HEK293 (cell line): ENCODE measurements at regions not wholly inside any gene's neighbourhood (a gene's known extent, or its start where the extent isn't known, plus 50 kb on each side); places are given as distances from the start of the nearest gene placed in this dataset.
A peak's percentile ranks its signal among the peaks of the same experiment; 100 is the strongest.

Source experiments
- EGR2 ChIP-seq: fragments of 450-650 bp; formaldehyde crosslinking; IDR thresholded peaks from 2 replicates; pipeline ENCODE4 v1.5.1; 2016; ENCODE audit warnings: low read depth, missing biosample characterization, missing genetic modification characterization
- KLF8 ChIP-seq: fragments of 450-650 bp; formaldehyde crosslinking; IDR thresholded peaks from 2 replicates; pipeline ENCODE4 v1.5.1; 2016; ENCODE audit warnings: missing biosample characterization, missing genetic modification characterization
- KLF9 ChIP-seq: fragments of 450-650 bp; formaldehyde crosslinking; IDR thresholded peaks from 2 replicates; pipeline ENCODE4 v1.5.1; 2016; ENCODE audit warnings: missing biosample characterization, missing genetic modification characterization, low read depth
- MZF1 ChIP-seq: fragments of 450-650 bp; formaldehyde crosslinking; IDR thresholded peaks from 2 replicates; pipeline ENCODE4 v1.5.1; 2017; ENCODE audit warnings: missing biosample characterization, missing genetic modification characterization, borderline replicate concordance
- PRDM4 ChIP-seq: fragments of 450-650 bp; formaldehyde crosslinking; IDR thresholded peaks from 2 replicates; pipeline ENCODE4 v1.5.1; 2017; ENCODE audit warnings: missing biosample characterization, missing genetic modification characterization
- SALL2 ChIP-seq: fragments of 450-650 bp; formaldehyde crosslinking; IDR thresholded peaks from 2 replicates; pipeline ENCODE4 v1.5.0; 2017; ENCODE audit warnings: missing biosample characterization, mild to moderate bottlenecking, missing genetic modification characterization, borderline replicate concordance
- ZBTB6 ChIP-seq: fragments of 450-650 bp; formaldehyde crosslinking; IDR thresholded peaks from 2 replicates; pipeline ENCODE4 v1.5.1; 2017; ENCODE audit warnings: missing biosample characterization, missing genetic modification characterization
- ZFHX2 ChIP-seq: fragments of 450-650 bp; formaldehyde crosslinking; conservative IDR thresholded peaks from 2 replicates; pipeline ENCODE4 v1.5.1; 2016; ENCODE audit warnings: missing biosample characterization, missing genetic modification characterization
- ZIC2 ChIP-seq: fragments of 450-650 bp; formaldehyde crosslinking; IDR thresholded peaks from 2 replicates; pipeline ENCODE4 v1.5.1; 2016; ENCODE audit warnings: missing biosample characterization, missing genetic modification characterization
- ZNF16 ChIP-seq: fragments of 450-650 bp; formaldehyde crosslinking; IDR thresholded peaks from 2 replicates; pipeline ENCODE4 v1.5.1; 2016; ENCODE audit warnings: low read depth, missing biosample characterization, missing genetic modification characterization
- ZNF2 ChIP-seq: fragments of 450-650 bp; formaldehyde crosslinking; IDR thresholded peaks from 2 replicates; pipeline ENCODE4 v1.5.1; 2016; ENCODE audit warnings: missing biosample characterization, missing genetic modification characterization
- ZNF23 ChIP-seq: fragments of 450-650 bp; formaldehyde crosslinking; IDR thresholded peaks from 2 replicates; pipeline ENCODE4 v1.5.1; 2016; ENCODE audit warnings: missing biosample characterization, missing genetic modification characterization, borderline replicate concordance
- ZNF248 ChIP-seq: fragments of 450-650 bp; formaldehyde crosslinking; IDR thresholded peaks from 2 replicates; pipeline ENCODE4 v1.5.1; 2017; ENCODE audit warnings: missing biosample characterization, missing genetic modification characterization
- ZNF266 ChIP-seq: fragments of 450-650 bp; formaldehyde crosslinking; IDR thresholded peaks from 2 replicates; pipeline ENCODE4 v1.5.1; 2016; ENCODE audit warnings: missing biosample characterization, missing genetic modification characterization, low read depth
- ZNF324 ChIP-seq: fragments of 450-650 bp; formaldehyde crosslinking; IDR thresholded peaks from 2 replicates; pipeline ENCODE4 v1.5.1; 2016; ENCODE audit warnings: missing biosample characterization, missing genetic modification characterization
- ZNF341 ChIP-seq: fragments of 450-650 bp; formaldehyde crosslinking; IDR thresholded peaks from 2 replicates; pipeline ENCODE4; 2016; ENCODE audit warnings: low read depth, missing biosample characterization, missing genetic modification characterization
- ZNF513 ChIP-seq: fragments of 450-650 bp; IDR thresholded peaks from 2 replicates; pipeline ENCODE4 v1.5.1; 2018; ENCODE audit warnings: missing biosample characterization, missing genetic modification characterization
- ZNF530 ChIP-seq: fragments of 450-650 bp; formaldehyde crosslinking; IDR thresholded peaks from 2 replicates; pipeline ENCODE4 v1.5.1; 2016; ENCODE audit warnings: low read depth, missing biosample characterization, missing genetic modification characterization
- ZNF544 ChIP-seq: fragments of 450-650 bp; formaldehyde crosslinking; IDR thresholded peaks from 2 replicates; pipeline ENCODE4 v1.5.0; 2017; ENCODE audit warnings: missing biosample characterization, missing genetic modification characterization
- ZNF596 ChIP-seq: fragments of 450-650 bp; IDR thresholded peaks from 2 replicates; pipeline ENCODE4 v1.5.0; 2018; ENCODE audit warnings: missing biosample characterization, mild to moderate bottlenecking, missing genetic modification characterization, moderate library complexity
- ZNF623 ChIP-seq: fragments of 450-650 bp; formaldehyde crosslinking; IDR thresholded peaks from 2 replicates; pipeline ENCODE4 v1.5.1; 2016; ENCODE audit warnings: missing biosample characterization, missing genetic modification characterization
- ZNF629 ChIP-seq: fragments of 450-650 bp; formaldehyde crosslinking; IDR thresholded peaks from 2 replicates; pipeline ENCODE4 v1.5.1; 2017; ENCODE audit warnings: missing biosample characterization, missing genetic modification characterization
- ZNF639 ChIP-seq: fragments of 450-650 bp; formaldehyde crosslinking; IDR thresholded peaks from 2 replicates; pipeline ENCODE4 v1.5.1; 2016; ENCODE audit warnings: missing biosample characterization, missing genetic modification characterization
- ZNF654 ChIP-seq: fragments of 450-650 bp; formaldehyde crosslinking; IDR thresholded peaks from 2 replicates; pipeline ENCODE4 v1.5.1; 2016; ENCODE audit warnings: low read depth, missing biosample characterization, missing genetic modification characterization
- ZNF747 ChIP-seq: fragments of 450-650 bp; formaldehyde crosslinking; IDR thresholded peaks from 2 replicates; pipeline ENCODE4 v1.5.1; 2016; ENCODE audit warnings: missing biosample characterization, missing genetic modification characterization
- ZNF776 ChIP-seq: fragments of 450-650 bp; formaldehyde crosslinking; IDR thresholded peaks from 2 replicates; pipeline ENCODE4 v1.5.0; 2017; ENCODE audit warnings: missing biosample characterization, missing genetic modification characterization, borderline replicate concordance
- ZNF843 ChIP-seq: fragments of 450-650 bp; formaldehyde crosslinking; IDR thresholded peaks from 2 replicates; pipeline ENCODE4 v1.5.1; 2016; ENCODE audit warnings: missing biosample characterization, missing genetic modification characterization
- TF ChIP-seq, protein P1 (sequence below): fragments of 450-650 bp; formaldehyde crosslinking; conservative IDR thresholded peaks from 2 replicates; pipeline ENCODE4 v1.5.1; 2016; ENCODE audit warnings: low read depth, missing biosample characterization, missing genetic modification characterization

DNA sequence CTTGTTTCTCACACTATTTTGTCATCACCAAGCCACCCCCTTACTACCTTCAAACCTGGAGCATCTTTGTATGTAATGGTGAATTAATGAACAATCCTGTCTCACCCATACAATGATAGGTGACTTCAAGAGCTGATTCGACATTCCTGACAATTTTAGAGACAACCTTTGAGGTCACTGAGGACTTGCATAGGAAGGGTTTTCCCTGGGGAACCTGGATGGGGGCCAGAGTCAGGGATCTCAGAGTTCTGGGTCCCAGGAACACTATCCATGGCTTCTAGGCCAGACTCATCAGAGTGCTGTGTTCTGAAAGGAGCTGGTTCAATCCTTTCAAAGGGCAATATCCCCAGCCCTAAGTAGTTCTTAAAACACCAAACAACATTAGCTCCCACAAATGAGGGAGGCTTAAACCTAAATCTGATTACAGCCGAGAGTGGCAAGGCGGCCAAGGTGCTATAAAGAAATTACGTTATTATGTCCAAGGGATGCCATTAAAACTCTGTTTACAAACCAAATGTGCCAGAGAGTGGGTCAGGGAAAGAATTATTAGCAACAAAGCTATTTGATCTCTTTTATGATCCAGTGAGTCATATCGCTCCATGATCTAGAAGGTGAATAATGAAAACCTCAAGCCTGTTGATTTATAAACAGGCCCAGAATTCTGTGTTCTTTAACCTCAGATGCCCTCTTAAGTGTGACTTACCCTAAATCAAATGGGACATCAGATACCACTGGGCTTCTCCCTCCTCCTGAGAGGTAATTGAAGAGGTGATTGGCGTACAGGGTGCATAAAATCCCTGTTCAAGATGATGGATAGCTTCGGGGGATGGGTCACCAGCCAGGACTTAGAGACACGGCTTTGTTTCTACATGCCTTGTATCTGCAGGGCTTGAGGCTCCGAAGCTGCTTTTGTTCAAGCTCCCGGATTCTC is 230.2 kb upstream of the TBX3 start (continued):
- TF ChIP-seq, protein P1, sequence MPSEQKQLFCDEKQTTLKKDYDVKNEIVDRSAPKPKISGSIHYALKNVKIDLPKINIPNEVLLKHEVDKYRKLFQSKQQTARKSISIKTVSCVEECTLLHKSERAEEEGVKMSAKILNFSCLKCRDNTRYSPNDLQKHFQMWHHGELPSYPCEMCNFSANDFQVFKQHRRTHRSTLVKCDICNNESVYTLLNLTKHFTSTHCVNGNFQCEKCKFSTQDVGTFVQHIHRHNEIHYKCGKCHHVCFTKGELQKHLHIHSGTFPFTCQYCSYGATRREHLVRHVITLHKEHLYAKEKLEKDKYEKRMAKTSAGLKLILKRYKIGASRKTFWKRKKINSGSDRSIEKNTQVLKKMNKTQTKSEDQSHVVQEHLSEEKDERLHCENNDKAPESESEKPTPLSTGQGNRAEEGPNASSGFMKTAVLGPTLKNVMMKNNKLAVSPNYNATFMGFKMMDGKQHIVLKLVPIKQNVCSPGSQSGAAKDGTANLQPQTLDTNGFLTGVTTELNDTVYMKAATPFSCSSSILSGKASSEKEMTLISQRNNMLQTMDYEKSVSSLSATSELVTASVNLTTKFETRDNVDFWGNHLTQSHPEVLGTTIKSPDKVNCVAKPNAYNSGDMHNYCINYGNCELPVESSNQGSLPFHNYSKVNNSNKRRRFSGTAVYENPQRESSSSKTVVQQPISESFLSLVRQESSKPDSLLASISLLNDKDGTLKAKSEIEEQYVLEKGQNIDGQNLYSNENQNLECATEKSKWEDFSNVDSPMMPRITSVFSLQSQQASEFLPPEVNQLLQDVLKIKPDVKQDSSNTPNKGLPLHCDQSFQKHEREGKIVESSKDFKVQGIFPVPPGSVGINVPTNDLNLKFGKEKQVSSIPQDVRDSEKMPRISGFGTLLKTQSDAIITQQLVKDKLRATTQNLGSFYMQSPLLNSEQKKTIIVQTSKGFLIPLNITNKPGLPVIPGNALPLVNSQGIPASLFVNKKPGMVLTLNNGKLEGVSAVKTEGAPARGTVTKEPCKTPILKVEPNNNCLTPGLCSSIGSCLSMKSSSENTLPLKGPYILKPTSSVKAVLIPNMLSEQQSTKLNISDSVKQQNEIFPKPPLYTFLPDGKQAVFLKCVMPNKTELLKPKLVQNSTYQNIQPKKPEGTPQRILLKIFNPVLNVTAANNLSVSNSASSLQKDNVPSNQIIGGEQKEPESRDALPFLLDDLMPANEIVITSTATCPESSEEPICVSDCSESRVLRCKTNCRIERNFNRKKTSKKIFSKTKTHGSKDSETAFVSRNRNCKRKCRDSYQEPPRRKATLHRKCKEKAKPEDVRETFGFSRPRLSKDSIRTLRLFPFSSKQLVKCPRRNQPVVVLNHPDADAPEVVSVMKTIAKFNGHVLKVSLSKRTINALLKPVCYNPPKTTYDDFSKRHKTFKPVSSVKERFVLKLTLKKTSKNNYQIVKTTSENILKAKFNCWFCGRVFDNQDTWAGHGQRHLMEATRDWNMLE = peak; percentile 60
- TF ChIP-seq ZNF530 (tag by site-specific recombination) (no peak), ZNF843 (tag by site-specific recombination) (peak; percentile 100), EGR2 (tag by site-specific recombination) (no peak), ZNF248 (no peak), ZNF654 (peak; percentile 33; the same call in 1 of the 2 replicates), ZNF629 (tag by site-specific recombination) (peak; percentile 97), ZNF596 (tag by site-specific recombination) (peak; percentile 77), ZNF266 (tag by site-specific recombination) (no peak), KLF9 (tag by site-specific recombination) (peak; percentile 55; the same call in 1 of the 2 replicates), ZNF544 (tag by site-specific recombination) (no peak), ZBTB6 (peak; percentile 93), ZNF341 (tag by site-specific recombination) (no peak), KLF8 (tag by site-specific recombination) (peak; percentile 92), ZNF623 (peak; percentile 25; the same call in 1 of the 2 replicates), ZNF639 (tag by site-specific recombination) (peak; percentile 99), ZIC2 (tag by site-specific recombination) (peak; percentile 94), ZNF513 (tag by site-specific recombination) (peak; percentile 9; the same call in 1 of the 2 replicates), ZNF324 (tag by site-specific recombination) (peak; percentile 87), ZNF16 (tag by site-specific recombination) (no peak), ZNF776 (no peak), SALL2 (no peak), ZNF2 (peak; percentile 68; the same call in 1 of the 2 replicates), PRDM4 (tag by site-specific recombination) (peak; percentile 97), ZFHX2 (tag by site-specific recombination) (no peak), ZNF747 (tag by site-specific recombination) (no peak), ZNF23 (tag by site-specific recombination) (no peak), MZF1 (tag by site-specific recombination) (peak; percentile 46; the same call in 1 of the 2 replicates)
